Stimulated activated CD8-positive, alpha-beta memory T cell treated with anti-CD3 and anti-CD28 coated beads, Interleukin-4, amount 100 ng/mL, for 48 hours (primary cell): ENCODE measurements at regions not wholly inside any gene's neighbourhood (a gene's known extent, or its start where the extent isn't known, plus 50 kb on each side); places are given as distances from the start of the nearest gene placed in this dataset.

Experiments
- DNase-seq: peaks from one replicate; pipeline ENCODE4 v3.0.0-alpha.2; 2020

- DNase-seq: no peak
Observed at GRCh38 chr6:43914272-43915147, 144.5 kb downstream of the VEGFA start.

DNA sequence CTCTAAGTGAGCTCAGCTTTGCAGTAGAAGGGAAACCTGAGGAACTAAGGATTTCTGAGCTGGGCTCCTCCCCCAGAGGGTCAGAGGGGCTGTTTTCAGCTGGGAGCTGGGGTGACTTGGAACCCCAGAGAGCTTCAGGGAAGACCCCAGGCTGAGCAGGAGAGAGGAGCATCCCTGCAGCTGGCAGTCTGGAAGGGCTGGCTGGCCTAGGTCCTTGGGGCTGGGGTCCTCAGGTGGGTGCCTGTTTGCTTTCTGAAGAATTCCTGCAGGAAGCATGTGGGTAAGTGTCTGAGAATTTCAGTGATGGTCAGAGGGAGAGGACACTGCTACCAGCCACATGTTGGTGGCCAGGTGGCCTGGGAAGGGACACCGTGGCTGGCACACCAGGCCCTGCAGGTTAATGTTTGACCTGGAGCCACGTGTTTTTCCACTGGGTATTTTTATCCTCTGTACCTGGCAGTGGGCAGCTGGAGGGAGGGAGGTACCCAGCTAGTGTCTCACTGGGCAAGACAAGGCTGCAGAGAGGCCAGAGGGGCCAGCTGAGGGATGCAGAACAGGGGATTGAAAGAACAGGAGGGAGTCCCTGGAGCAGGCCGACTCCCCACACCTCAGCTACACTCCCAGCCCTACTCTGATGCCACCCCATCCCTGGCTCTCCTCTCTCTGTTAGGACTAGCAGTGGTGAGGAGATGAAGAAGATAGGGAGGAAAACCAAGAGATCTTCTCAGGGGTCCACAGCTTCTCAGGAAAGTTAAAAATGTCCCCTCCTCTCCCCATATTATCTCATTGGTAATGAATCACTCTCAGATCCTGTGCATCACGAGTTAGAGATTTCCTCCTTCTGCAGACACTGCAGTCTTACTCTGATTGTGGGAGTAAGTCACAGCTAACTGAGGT lies 143.6 kb downstream of the VEGFA start:
- no peak for DNase-seq

GRCh38 chr6:43912598-43913371 lies 142.8 kb downstream of the VEGFA start:
- no peak for DNase-seq

DNA sequence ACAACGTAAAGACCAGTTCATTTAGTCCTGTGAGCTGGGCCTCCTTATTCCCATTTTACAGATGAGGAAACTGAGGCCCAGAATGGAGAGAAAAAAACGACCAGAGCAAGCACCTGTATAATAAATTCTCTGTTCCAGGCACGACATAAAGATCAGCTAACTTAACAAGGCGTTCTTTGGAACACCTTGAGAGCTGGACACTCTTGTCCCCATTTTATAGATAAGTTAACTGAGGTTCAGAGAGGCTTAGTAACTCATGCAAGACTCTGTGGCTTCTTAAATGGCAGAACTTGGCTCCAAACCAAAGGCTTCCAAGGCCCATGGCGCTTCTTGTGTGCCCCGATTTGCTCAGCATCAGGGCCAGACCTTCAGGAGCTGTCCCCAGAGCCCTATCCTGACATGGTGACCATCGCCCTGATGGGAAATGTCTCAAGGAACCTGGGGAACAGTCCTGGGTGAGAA lies 142.1 kb downstream of the VEGFA start:
- no peak for DNase-seq

- DNase-seq: no peak
Observed at GRCh38 chr6:43911354-43912115, 141.5 kb downstream of the VEGFA start.

GRCh38 chr6:43910638-43911353 lies 140.8 kb downstream of the VEGFA start:
- no peak for DNase-seq

DNA sequence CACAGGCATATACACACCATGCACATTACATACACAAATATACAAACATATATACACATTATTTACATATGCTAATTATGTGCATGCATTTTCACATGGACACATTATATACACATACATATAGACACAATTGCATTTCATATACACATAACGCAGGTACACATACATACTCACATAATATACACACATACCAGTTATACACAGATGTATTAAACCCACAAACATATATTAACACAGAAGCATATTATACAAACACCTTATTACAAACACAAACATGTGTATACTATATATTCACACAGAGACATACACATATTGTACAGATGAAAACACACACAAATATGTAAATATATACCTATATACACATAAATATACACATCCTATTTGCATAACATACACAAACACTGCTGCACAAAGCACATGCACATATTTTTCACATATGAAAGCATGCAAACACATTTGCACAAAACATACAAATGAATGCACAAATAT lies 140.2 kb downstream of the VEGFA start:
- DNase-seq: no peak

- no peak for DNase-seq
Observed at GRCh38 chr6:43909474-43910148, 139.6 kb downstream of the VEGFA start.

GRCh38 chr6:43907789-43908472 lies 137.9 kb downstream of the VEGFA start:
- no peak for DNase-seq

GRCh38 chr6:43907312-43907711 lies 137.3 kb downstream of the VEGFA start:
- no peak for DNase-seq

DNA sequence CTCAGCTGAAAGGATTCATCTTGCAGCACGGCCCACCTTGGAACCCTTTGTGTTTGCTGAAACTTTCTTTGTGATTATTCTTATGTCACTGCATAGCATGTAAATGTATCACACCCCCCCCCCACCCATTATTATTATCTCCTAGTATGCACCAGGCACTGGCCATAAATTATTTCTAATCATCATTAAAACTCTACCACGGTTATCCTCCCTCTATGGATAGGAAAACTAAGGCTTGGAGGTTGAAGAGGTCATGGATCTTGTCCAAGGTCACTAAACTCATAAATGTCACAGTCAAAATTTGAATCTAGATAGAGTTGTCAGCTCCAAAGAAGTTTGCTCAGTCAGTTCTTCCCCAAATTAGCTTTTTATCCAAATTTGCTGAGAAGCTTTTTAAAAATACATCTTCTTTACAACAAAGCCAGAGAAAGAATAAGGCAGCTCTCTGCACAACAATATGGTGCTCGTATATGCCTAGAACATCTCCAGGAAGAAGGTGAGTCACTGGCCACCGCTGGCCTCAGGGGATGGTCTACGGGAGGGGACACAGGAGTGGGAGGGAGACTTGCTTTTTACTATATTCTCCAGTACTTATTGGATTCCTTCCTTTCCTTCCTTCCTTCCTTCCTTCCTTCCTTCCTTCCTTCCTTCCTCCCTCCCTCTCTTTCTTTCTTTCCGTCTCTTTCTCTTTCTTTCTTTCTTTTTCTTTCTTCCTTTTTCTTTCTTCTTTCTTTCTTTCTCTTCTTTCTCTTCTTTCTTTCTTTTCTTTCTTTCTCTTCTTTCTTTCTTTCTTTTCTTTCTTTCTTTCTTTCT lies 134.5 kb downstream of the VEGFA start:
- no peak for DNase-seq

DNA sequence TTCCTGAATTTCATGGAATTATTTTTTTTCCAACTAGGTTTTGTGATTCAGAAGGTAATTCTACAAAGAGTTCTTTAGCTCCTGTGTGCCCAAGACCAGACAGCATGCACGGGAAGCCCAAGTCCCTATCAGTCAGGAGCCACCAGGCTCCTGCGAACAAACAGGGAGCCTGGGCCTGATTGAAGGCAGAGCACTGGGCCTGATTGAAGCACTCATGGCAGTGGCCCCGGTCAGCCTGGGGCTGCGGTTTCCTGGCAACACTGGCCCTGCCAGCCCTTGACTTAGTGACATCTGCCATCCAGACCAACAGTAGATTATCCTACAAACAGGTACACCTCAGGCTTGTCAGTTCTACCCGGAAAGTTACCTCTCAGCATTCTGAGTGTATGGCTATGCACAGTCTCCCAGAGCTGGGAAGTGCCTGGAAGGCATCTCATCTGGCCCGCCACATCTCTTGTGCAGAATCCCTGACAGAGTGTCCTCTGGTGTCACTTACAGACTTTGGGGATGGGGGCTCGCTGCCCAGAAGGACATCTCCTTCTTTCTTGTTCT lies 133.8 kb downstream of the VEGFA start:
- DNase-seq: no peak

DNA sequence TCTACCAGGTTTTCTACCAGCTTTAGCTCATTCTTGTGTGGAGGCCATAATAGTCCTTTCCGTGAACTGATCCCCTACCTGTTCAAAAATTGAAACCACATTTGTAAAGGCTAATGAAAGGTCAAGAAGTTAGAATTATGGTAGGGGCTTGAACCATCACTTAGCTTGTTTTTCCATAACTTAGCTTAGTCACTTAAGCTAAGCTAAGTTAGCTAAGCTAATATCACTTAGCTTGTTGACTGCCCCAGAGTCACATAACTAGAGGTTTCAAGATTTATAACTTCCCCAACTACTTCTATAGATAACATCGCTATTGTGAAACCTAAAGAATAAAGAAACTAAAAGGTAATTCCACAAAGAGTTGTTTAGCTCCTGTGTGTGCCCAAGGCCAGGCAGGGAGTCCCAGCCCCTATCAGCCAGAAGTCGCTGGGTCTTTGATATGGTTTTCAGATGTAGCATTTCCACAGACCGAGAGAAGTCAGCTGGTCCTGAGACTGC lies 131.8 kb downstream of the VEGFA start:
- DNase-seq: no peak

DNA sequence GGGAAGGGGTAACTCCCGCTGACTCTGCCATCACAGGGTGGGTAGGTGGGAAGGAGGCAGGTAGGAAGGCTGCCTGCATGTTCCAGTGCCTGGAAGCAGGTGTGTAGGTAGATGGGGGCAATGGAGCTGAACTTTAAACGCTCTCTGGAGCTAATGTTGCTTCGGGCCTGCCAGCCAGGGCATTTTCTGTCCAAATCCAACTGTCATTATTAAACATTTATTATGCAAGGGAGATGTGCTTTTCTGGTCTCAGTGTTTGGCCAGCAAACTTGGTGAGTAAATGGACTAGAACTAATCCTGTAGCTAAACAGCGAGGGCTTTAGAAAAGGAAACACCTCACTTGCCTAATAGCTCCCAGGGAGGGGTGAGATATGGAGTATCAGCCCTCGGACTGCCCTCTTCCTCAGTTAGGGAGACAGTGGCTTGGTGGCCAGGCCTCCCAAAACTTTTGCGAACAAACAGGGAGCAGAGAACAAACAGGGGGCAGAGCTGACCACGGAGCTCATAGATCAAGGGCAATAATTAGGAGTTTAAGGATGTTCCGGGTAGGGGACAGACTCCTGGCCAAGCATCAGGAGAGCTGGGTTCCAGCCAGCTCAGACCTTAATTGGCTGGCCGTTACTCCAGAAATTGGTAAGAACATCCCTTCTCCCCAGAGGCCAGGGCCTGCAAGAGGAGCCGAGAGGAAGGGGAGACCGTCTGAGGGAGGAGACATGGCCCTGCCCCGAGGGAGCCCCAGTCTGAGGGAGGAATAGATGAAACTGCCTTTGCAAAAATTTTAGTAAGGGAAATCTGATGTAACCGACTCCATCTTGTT lies 131.1 kb downstream of the VEGFA start:
- DNase-seq: no peak

DNA sequence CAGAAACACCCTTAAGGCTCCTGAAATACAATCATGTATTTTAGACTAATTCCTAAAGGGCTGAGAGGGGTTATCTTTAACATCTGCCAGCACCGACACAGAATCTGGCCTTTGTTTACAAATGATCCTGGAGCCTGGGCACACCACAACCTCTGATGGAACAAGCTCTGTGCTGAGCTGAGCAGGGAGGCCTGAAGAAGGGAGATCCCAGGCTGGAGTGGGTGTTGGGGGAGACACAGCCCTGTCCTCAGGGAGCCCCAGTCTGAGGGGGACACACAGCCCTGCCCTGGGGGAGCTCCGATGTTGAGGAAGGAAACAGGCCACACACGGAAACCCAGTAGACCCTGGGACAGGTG lies 130.5 kb downstream of the VEGFA start:
- no peak for DNase-seq

DNA sequence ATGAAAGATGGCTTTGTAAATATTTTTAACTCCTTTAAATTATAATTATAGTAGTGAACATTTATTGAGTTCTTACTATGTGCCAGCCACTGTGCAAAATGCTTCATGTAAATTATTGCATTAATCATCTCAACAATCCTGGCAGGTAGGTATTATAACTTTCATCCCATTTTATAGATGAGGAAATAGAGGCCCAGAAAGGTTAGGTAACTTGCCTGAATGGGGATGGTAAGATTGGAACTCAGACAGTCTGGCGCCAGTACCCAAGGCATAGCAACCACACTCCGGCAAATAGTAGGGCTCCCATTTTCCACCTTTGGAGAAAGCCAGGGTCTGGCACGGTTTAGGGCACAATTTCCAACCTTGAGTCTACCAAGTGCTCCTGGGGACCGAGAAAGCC lies 129.8 kb downstream of the VEGFA start:
- DNase-seq: no peak

- no peak for DNase-seq
Observed at GRCh38 chr6:43898358-43899131, 128.5 kb downstream of the VEGFA start.
